GM12865 (cell line): ENCODE measurements at regions not wholly inside any gene's neighbourhood (a gene's known extent, or its start where the extent isn't known, plus 50 kb on each side); places are given as distances from the start of the nearest gene placed in this dataset.

Source experiments
- DNase-seq: peaks from one replicate; pipeline ENCODE4 v3.0.0; 2010; ENCODE audit warnings: low read depth
- H3K4me3 ChIP-seq: 2 replicates; pipeline ENCODE4 v1.5.1; 2011; ENCODE audit warnings: mild to moderate bottlenecking, low read depth, low read length, control low read depth
- TF ChIP-seq, protein P1 (sequence below): IDR thresholded peaks from 2 replicates; pipeline ENCODE4 v1.5.1; 2011; ENCODE audit warnings: low read length, control low read depth, low read depth, inconsistent platforms; ENCODE audit not compliant: insufficient read depth; ENCODE audit errors: missing control alignments

DNA sequence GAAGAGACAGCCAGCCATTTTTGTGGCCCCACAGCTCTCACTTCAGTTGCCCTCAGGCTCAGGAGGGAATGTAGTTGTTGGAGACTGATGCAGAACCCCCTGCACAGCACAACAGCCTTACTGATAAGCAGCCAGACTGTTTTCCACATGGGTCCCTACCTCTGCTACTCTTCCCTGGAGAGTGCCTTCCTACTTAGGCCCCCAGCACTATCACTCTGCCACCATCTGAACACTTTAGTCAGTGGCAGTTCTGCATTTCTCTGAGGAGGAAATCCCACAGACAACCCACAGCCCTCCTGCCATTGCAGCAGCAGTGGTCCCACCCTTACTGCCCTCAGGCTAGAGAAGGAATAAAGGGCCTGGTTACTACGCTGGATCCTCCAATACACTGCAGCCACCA, 61.8 kb upstream of the PTPRD start:
- TF ChIP-seq, protein P1, sequence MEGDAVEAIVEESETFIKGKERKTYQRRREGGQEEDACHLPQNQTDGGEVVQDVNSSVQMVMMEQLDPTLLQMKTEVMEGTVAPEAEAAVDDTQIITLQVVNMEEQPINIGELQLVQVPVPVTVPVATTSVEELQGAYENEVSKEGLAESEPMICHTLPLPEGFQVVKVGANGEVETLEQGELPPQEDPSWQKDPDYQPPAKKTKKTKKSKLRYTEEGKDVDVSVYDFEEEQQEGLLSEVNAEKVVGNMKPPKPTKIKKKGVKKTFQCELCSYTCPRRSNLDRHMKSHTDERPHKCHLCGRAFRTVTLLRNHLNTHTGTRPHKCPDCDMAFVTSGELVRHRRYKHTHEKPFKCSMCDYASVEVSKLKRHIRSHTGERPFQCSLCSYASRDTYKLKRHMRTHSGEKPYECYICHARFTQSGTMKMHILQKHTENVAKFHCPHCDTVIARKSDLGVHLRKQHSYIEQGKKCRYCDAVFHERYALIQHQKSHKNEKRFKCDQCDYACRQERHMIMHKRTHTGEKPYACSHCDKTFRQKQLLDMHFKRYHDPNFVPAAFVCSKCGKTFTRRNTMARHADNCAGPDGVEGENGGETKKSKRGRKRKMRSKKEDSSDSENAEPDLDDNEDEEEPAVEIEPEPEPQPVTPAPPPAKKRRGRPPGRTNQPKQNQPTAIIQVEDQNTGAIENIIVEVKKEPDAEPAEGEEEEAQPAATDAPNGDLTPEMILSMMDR = no peak
- no peak for DNase-seq
- no peak overlapping the region for H3K4me3 ChIP-seq

DNA sequence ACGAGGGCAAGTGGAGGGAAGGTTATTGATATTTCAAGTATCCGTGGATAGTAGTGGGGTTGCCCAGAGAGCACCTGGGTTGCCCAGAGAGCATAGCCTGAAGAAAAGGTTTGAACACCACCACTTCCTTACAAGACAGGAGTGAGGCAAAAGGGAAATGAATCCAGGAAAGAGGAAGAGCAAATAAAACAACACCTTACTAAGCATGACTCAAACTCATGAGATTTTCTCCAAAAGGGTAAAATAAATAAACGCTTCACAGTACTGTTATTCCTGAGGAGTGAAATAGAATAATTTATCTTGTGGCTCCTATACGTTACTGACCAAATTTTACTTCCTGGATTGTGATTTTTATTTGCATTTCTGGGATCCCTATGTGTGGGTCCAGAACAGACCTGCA, 65.2 kb upstream of the PTPRD start:
- TF ChIP-seq, protein P1 = no peak
- no peak for DNase-seq
- no peak overlapping the region for H3K4me3 ChIP-seq

DNA sequence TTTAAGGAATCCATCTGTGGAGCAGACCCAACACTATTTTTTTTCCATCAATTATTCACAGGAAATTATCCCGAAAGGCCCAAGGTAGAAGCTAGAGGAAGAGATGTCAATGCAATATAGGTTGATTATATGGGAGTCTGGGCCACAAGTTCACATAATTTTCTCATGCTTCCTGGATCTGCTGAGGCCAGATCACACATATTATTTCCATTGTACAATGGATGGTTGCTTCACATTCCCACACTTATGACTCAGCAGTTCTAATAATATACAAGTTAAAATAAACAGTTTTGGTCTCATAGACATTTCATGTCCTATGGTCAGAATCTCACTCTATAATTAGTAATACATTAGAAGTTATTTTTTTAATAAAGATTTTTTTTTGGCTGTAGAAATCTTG, 66.0 kb upstream of the PTPRD start:
- TF ChIP-seq, protein P1 = no peak

DNA sequence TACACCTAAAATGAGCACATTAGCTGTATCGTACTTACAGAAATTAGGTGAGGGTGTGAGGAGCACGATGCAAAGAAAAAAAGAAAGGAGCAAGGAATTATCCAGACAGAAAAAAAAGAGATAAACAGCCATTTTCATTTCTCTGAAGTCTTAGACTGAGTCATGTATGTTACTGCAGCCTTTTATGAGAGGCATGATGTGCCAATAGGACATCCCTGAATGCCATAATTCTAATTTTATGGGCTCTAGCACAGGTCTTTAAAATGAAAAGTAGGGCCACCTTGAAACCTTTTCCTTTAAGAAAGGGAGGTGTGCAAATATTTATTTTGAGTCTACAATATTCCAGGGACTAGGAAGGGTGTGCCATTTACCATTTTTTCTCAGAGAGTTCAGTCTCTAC, 74.1 kb upstream of the PTPRD start:
- no peak overlapping the region for H3K4me3 ChIP-seq
- TF ChIP-seq, protein P1 = no peak
- DNase-seq = no peak

More for the DNA sequence above, 66.0 kb upstream of the PTPRD start:
- no peak for DNase-seq
- H3K4me3 ChIP-seq = no peak overlapping the region

DNA sequence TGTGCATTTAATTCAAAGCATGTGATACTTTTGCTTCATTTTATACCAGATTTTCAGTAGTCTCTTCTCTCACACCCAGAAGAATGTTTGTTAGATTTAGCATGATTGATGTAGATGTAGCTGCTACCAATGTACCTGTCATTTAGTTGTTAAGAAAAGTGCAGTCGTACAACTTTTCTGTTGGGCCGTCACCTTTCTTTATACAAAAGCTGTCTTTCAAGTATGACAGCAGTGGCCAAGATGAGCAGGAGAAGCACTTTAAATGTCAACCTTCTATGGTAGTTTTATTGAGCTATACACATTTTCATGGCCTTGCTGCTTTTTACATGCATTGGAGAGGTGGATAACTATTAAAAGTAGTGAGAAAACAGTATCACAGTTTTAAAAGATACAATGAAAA, 77.7 kb upstream of the PTPRD start:
- no peak overlapping the region for H3K4me3 ChIP-seq
- DNase-seq = no peak
- TF ChIP-seq, protein P1 = no peak

DNA sequence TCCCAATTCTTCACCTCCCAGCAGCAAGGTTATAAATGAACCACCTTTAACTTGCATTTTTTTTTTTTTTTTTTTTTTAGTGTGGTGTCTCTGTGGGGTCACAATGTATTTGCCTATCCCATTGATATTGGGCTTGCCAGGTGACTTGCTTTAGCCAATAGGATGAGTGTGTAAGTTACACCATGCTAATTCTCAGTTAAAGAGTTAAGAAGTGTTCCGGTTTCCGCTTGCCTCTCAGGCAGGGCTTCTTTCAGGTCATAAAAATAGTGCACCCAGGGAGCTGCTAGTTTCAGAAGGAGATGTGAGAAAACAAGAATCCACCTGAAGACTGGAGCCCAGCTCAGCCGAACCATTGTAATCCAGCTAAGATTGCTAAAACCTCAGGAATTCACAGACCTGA, 84.2 kb upstream of the PTPRD start:
- no peak for DNase-seq
- TF ChIP-seq, protein P1 = no peak
- no peak overlapping the region for H3K4me3 ChIP-seq

DNA sequence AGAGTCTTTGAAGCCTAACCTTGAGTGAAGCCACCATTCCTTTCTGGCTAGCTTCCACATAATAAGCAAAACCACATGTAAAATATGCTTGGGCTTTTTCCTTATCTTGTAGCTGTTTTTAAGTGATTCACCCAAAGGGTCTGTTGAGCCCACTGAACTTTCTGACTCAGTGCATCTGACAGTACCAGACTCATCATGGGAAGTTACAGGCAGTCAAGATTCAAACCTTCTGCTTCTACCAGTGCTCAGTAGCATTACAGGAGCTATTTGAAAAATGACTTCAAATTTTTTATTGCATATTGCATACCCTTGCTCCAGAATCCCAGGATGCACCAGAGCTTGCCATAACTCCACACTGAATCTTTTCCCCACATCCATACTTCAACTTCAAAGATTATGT, 87.5 kb upstream of the PTPRD start:
- no peak overlapping the region for H3K4me3 ChIP-seq
- TF ChIP-seq, protein P1 = no peak
- DNase-seq = no peak
